ENCODE measurements at regions not wholly inside any gene's neighbourhood (a gene's known extent, or its start where the extent isn't known, plus 50 kb on each side); places are given as distances from the start of the nearest gene placed in this dataset.

DNA sequence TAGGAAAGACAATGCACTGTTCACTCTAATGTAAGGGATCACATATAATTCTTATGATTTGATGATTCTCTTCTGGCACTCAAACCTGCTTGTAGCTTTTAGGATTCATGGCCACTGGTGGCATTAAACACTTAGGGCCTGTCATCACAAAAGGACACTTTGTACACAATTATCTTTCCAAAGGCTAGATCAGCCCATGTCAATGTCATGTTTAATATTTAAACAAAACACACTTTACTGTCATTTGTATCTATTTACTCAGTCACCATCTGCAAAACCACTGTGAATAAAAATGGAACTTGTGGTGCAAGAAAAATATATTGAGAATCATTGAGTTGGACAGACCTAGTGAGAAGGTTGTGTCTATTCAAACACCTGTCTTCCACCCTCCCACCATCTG is 83.6 kb upstream of the TTC29 start:
- Histone ChIP-seq H3K4me1 (ENCODE audit: low read length) (no peaks in the 10 kb centered on the region), H3K36me3 (replicated peaks; ENCODE audit: low read depth, low read length) (no peaks in the 10 kb centered on the region), H3K4me3 (ENCODE audit: low read length) (no peak overlapping the region), H3K9me3 (ENCODE audit: insufficient read depth, low read length) (no peaks in the 10 kb centered on the region), H3K27me3 (ENCODE audit: low read depth, low read length) (no peaks in the 10 kb centered on the region), H3K4me2 (ENCODE audit: low read length) (no peak overlapping the region), H4K20me1 (ENCODE audit: insufficient read depth, low read length) (no peaks in the 10 kb centered on the region), H3K79me2 (ENCODE audit: low read length) (no peaks in the 10 kb centered on the region), H3K27ac (ENCODE audit: low read length) (no peak overlapping the region), H2AFZ (ENCODE audit: low read depth, low read length) (no peak overlapping the region), H3K9ac (ENCODE audit: low read length) (no peak overlapping the region)
- TF ChIP-seq, protein P1, sequence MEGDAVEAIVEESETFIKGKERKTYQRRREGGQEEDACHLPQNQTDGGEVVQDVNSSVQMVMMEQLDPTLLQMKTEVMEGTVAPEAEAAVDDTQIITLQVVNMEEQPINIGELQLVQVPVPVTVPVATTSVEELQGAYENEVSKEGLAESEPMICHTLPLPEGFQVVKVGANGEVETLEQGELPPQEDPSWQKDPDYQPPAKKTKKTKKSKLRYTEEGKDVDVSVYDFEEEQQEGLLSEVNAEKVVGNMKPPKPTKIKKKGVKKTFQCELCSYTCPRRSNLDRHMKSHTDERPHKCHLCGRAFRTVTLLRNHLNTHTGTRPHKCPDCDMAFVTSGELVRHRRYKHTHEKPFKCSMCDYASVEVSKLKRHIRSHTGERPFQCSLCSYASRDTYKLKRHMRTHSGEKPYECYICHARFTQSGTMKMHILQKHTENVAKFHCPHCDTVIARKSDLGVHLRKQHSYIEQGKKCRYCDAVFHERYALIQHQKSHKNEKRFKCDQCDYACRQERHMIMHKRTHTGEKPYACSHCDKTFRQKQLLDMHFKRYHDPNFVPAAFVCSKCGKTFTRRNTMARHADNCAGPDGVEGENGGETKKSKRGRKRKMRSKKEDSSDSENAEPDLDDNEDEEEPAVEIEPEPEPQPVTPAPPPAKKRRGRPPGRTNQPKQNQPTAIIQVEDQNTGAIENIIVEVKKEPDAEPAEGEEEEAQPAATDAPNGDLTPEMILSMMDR (IDR thresholded peaks at IDR 0.05; ENCODE audit: low read depth, low read length) = no peak
- no peak for TF ChIP-seq EZH2phosphoT487 (IDR thresholded peaks at IDR 0.05; ENCODE audit: low read depth)

DNA sequence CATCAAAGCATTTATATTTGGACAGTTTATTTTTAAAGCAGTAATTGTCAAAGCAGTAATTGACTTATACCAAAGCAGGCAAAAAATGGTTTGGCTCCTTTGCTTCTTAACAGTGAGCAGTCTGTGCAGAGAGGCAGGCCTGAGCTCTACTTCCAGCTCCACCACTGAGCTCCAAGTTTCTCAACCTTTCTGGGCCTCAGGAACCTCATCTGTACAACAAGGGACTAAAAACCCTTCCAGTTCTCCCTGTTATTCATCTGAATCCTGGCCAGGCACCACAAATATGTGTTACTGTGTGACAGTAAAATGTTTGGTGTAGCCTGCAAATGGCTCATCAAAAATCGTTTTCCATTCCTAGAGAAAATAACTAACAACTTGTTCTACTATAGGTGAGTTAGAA is 88.7 kb upstream of the TTC29 start:
- H3K9me3 ChIP-seq (ENCODE audit: insufficient read depth, low read length) = no peaks in the 10 kb centered on the region
- H2AFZ ChIP-seq (ENCODE audit: low read depth, low read length) = 0 out of 2 replicates have a peak overlapping the region, but pooled peaks have one; percentile 21
- no peak overlapping the region for H3K4me3 ChIP-seq (ENCODE audit: low read length)
- no peak overlapping the region for H3K4me2 ChIP-seq (ENCODE audit: low read length)
- no peaks in the 10 kb centered on the region for H3K4me1 ChIP-seq (ENCODE audit: low read length)
- H3K27me3 ChIP-seq (ENCODE audit: low read depth, low read length) = peaks cover 3% of the 10 kb centered on the region; the same call in 1 of the 2 replicates
- no peak overlapping the region for H3K27ac ChIP-seq (ENCODE audit: low read length)
- TF ChIP-seq EZH2phosphoT487 (IDR thresholded peaks at IDR 0.05; ENCODE audit: low read depth) = no peak
- TF ChIP-seq, protein P1 (IDR thresholded peaks at IDR 0.05; ENCODE audit: low read depth, low read length) = no peak
- no peaks in the 10 kb centered on the region for H3K36me3 ChIP-seq (replicated peaks; ENCODE audit: low read depth, low read length)
- H4K20me1 ChIP-seq (ENCODE audit: insufficient read depth, low read length) = no peaks in the 10 kb centered on the region
- no peak overlapping the region for H3K9ac ChIP-seq (ENCODE audit: low read length)
- H3K79me2 ChIP-seq (ENCODE audit: low read length) = no peaks in the 10 kb centered on the region

DNA sequence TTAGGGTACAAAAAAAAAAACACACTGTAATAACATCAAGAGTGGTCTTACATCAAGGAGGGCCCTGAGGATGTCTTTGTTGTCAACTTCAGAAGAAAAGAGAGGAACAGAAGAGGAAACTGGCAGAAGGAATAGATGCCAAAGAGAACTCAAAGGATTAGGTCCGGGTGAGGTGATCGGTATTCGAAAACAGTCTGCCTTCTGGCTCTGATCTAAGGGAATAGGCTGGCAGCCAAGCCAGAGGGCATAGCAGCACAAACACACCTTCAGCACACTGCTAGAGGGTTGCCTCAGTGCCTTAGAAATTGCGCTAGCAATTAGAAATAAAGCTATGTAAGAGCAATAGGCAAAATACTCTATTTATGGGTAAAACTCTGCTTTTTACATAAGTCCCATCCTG is 91.4 kb upstream of the TTC29 start:
- no peaks in the 10 kb centered on the region for H3K79me2 ChIP-seq (ENCODE audit: low read length)
- H3K36me3 ChIP-seq (replicated peaks; ENCODE audit: low read depth, low read length) = no peaks in the 10 kb centered on the region
- no peak overlapping the region for H2AFZ ChIP-seq (ENCODE audit: low read depth, low read length)
- no peak for TF ChIP-seq EZH2phosphoT487 (IDR thresholded peaks at IDR 0.05; ENCODE audit: low read depth)
- TF ChIP-seq, protein P1 (IDR thresholded peaks at IDR 0.05; ENCODE audit: low read depth, low read length) = no peak
- no peak overlapping the region for H3K4me3 ChIP-seq (ENCODE audit: low read length)
- H3K27me3 ChIP-seq (ENCODE audit: low read depth, low read length) = peaks cover 27% of the 10 kb centered on the region
- H4K20me1 ChIP-seq (ENCODE audit: insufficient read depth, low read length) = no peaks in the 10 kb centered on the region
- no peak overlapping the region for H3K27ac ChIP-seq (ENCODE audit: low read length)
- no peaks in the 10 kb centered on the region for H3K9me3 ChIP-seq (ENCODE audit: insufficient read depth, low read length)
- no peaks in the 10 kb centered on the region for H3K4me1 ChIP-seq (ENCODE audit: low read length)
- H3K4me2 ChIP-seq (ENCODE audit: low read length) = no peak overlapping the region
- no peak overlapping the region for H3K9ac ChIP-seq (ENCODE audit: low read length)

DNA sequence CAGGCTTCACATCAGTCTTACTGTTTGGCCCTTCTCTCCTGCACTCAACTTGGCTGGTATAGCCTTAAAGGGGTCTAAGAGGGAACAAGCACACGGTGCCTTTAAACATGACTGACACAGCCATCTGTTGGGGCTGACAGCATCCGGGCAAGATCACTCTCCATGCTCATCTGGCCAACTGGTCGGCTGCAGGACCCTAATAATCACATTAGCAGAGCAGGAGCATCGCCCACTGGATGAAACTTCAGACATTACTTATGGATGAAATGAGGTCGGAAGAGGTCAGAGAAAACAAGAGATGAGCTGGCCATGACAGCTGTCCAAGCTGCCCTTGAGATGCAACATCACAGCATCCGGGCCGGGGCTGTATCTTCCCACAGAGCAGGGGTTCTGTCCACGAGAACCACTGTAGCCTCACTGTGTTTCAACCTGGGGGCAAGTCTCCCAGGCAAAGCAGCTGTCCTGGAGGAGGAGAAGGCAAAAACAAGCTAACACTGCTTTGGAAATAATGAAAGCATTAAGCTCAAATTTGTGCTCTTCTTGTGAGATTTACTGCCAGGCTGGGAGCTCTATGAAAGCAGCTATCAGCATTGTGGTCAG is 94.4 kb upstream of the TTC29 start:
- Histone ChIP-seq H3K36me3 (replicated peaks; ENCODE audit: low read depth, low read length) (no peaks in the 10 kb centered on the region), H3K27me3 (ENCODE audit: low read depth, low read length) (peaks cover 35% of the 10 kb centered on the region), H3K4me3 (ENCODE audit: low read length) (no peak overlapping the region), H2AFZ (ENCODE audit: low read depth, low read length) (no peak overlapping the region), H3K79me2 (ENCODE audit: low read length) (no peaks in the 10 kb centered on the region), H3K4me1 (ENCODE audit: low read length) (no peaks in the 10 kb centered on the region), H3K9me3 (ENCODE audit: insufficient read depth, low read length) (no peaks in the 10 kb centered on the region), H3K4me2 (ENCODE audit: low read length) (no peak overlapping the region), H3K27ac (ENCODE audit: low read length) (no peak overlapping the region), H3K9ac (ENCODE audit: low read length) (no peak overlapping the region), H4K20me1 (ENCODE audit: insufficient read depth, low read length) (no peaks in the 10 kb centered on the region)
- TF ChIP-seq, protein P1 (IDR thresholded peaks at IDR 0.05; ENCODE audit: low read depth, low read length) = no peak
- no peak for TF ChIP-seq EZH2phosphoT487 (IDR thresholded peaks at IDR 0.05; ENCODE audit: low read depth)
